Occipital lobe (tissue), 2 donors: ENCODE measurements at regions not wholly inside any gene's neighbourhood (a gene's known extent, or its start where the extent isn't known, plus 50 kb on each side); places are given as distances from the start of the nearest gene placed in this dataset. TPM values are rescaled to one million over a fixed set of nuclear protein-coding genes. Genes with fewer than 3 reads are reported as not detected.

Experiments
- DNase-seq: peaks from one replicate; lab custom pipeline; 2025; lab: John Stamatoyannopoulos, UW
- small RNA-seq: library from RNA; depleted of rRNA; stranded (forward); fragments of <200 nt; gene quantifications from one replicate; pipeline ENCODE3, GENCODE V24; 2014

- no peak for DNase-seq
Observed at GRCh38 chrY:26408671-26409328, 786.9 kb downstream of the CDY1 start.

DNA sequence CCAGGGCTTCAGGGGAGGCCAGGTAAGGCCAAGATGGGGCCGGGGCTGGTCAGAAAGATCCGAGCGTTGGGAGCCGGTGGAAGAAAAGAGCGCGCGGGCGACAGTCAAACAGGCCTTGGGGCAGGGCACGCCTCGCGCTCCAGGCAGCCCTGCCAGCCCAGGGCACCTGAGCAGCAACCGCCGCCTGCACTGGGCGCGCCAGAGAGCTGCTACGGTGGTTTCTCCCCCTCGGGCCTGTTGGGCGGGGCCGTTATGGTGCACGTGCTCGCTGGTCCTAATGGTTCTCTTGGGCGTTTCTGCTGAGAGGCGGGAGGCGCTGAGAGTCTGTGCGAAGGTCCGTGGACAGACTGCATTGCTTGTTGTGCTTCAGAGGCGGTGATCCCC lies 787.4 kb downstream of the CDY1 start:
- no peak for DNase-seq

Small RNAs in the stretch of these regions (small RNA-seq; reads per million reads assigned to genes)
- not detected for gene AC024067.1
- gene RF00156 = not detected
- gene RNU6-1314P = not detected
